Peyer's patch (tissue), 4 donors: ENCODE measurements at regions not wholly inside any gene's neighbourhood (a gene's known extent, or its start where the extent isn't known, plus 50 kb on each side); places are given as distances from the start of the nearest gene placed in this dataset.

ENCODE experiments used
- DNase-seq, 3 donors: peaks; one replicate each; pipeline ENCODE4 v3.0.0-alpha.2; 2017 to 2019
- H3K27ac ChIP-seq, 4 donors: fragments of 200-600 bp; sonication (generic); one replicate each; pipeline ENCODE4 v1.5.1; 2016 to 2019
- H3K27me3 ChIP-seq, 2 donors: fragments of 200-600 bp; sonication (generic); one replicate each; pipeline ENCODE4 v1.5.1; 2019
- H3K36me3 ChIP-seq, 3 donors: fragments of 200-600 bp; sonication (generic); one replicate each; pipeline ENCODE4 v1.5.1; 2016 to 2019
- H3K4me1 ChIP-seq, 4 donors: fragments of 200-600 bp; sonication (generic); one replicate each; pipeline ENCODE4 v1.5.1; 2016 to 2019
- H3K4me3 ChIP-seq, 4 donors: fragments of 200-600 bp; sonication (generic); 1 replicate in 3 of 4; 2 replicates in 1 of 4; pipeline ENCODE4 v1.5.1; 2016 to 2019; ENCODE audit warnings: mild to moderate bottlenecking in 1 of 4
- H3K9me3 ChIP-seq, 4 donors: fragments of 200-600 bp; sonication (generic); one replicate each; pipeline ENCODE4 v1.5.1; 2016 to 2019; ENCODE audit warnings: mild to moderate bottlenecking in 1 of 4
- POLR2A ChIP-seq, 2 donors: fragments of 450-650 bp; IDR thresholded peaks; one replicate each; pipeline ENCODE4 v1.5.1; 2017; ENCODE audit warnings: antibody characterized with exemption in 2 of 2, mild to moderate bottlenecking in 2 of 2, moderate library complexity in 2 of 2
- TF ChIP-seq, protein P1 (sequence below), 6 experiments: fragments of 450-650 bp in 4 of 6; fragments of 200-600 bp in 2 of 6; sonication (generic) in 1 of 6; IDR thresholded peaks; one replicate each; pipeline ENCODE4 v1.5.1; 2017 to 2019; ENCODE audit warnings: antibody characterized with exemption in 6 of 6, mild to moderate bottlenecking in 3 of 6, moderate library complexity in 1 of 6

GRCh38 chr2:103459283-103459682, 697.5 kb downstream of the TMEM182 start:
- no peaks in the 10 kb centered on the region for H3K36me3 ChIP-seq
- no peak for DNase-seq
- H3K27ac ChIP-seq, result no peak overlapping the region
- H3K27me3 ChIP-seq, result no peaks in the 10 kb centered on the region
- TF ChIP-seq, protein P1, sequence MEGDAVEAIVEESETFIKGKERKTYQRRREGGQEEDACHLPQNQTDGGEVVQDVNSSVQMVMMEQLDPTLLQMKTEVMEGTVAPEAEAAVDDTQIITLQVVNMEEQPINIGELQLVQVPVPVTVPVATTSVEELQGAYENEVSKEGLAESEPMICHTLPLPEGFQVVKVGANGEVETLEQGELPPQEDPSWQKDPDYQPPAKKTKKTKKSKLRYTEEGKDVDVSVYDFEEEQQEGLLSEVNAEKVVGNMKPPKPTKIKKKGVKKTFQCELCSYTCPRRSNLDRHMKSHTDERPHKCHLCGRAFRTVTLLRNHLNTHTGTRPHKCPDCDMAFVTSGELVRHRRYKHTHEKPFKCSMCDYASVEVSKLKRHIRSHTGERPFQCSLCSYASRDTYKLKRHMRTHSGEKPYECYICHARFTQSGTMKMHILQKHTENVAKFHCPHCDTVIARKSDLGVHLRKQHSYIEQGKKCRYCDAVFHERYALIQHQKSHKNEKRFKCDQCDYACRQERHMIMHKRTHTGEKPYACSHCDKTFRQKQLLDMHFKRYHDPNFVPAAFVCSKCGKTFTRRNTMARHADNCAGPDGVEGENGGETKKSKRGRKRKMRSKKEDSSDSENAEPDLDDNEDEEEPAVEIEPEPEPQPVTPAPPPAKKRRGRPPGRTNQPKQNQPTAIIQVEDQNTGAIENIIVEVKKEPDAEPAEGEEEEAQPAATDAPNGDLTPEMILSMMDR (IDR thresholded peaks at IDR 0.05), result no peak
- no peak for TF ChIP-seq POLR2A (IDR thresholded peaks at IDR 0.05)
- no peak overlapping the region for H3K4me3 ChIP-seq
- no peaks in the 10 kb centered on the region for H3K4me1 ChIP-seq
- no peaks in the 10 kb centered on the region for H3K9me3 ChIP-seq

DNA sequence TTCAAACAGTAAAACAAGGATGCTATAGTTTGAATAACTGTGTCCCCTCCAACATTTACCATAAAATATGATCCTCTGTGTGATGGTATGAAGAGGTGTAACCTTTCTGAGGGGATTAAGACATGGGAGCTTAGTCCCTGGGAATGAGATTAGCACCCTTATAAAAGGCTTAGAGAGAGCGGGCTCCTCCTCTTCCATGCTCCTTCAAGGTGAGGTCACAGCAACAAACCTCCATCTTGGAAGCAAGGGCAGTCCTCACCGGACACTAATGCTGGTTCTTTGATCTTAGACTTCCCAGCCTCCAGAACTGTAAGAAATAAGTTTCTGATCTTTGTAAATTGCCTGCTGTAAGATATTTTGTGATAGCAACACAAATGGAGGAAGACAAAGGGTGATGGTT, 700.3 kb downstream of the TMEM182 start:
- Histone ChIP-seq H3K4me3 (no peak overlapping the region), H3K9me3 (no peaks in the 10 kb centered on the region), H3K4me1 (no peaks in the 10 kb centered on the region), H3K27me3 (no peaks in the 10 kb centered on the region), H3K27ac (no peak overlapping the region), H3K36me3 (no peaks in the 10 kb centered on the region)
- no peak for DNase-seq
- TF ChIP-seq, protein P1 (IDR thresholded peaks at IDR 0.05), result no peak
- no peak for TF ChIP-seq POLR2A (IDR thresholded peaks at IDR 0.05)

GRCh38 chr2:103462712-103463111, 700.9 kb downstream of the TMEM182 start:
- no peak overlapping the region for H3K4me3 ChIP-seq

GRCh38 chr2:103464831-103465230, 703.0 kb downstream of the TMEM182 start:
- Histone ChIP-seq H3K27ac (no peak overlapping the region), H3K27me3 (no peaks in the 10 kb centered on the region), H3K4me1 (no peaks in the 10 kb centered on the region), H3K36me3 (no peaks in the 10 kb centered on the region), H3K4me3 (no peak overlapping the region), H3K9me3 (no peaks in the 10 kb centered on the region)
- no peak for TF ChIP-seq POLR2A (IDR thresholded peaks at IDR 0.05)
- TF ChIP-seq, protein P1 (IDR thresholded peaks at IDR 0.05), result no peak
- no peak for DNase-seq

More at GRCh38 chr2:103462712-103463111, 700.9 kb downstream of the TMEM182 start:
- Histone ChIP-seq H3K27me3 (no peaks in the 10 kb centered on the region), H3K27ac (no peak overlapping the region), H3K36me3 (no peaks in the 10 kb centered on the region), H3K4me1 (no peaks in the 10 kb centered on the region), H3K9me3 (no peaks in the 10 kb centered on the region)
- no peak for DNase-seq
- no peak for TF ChIP-seq POLR2A (IDR thresholded peaks at IDR 0.05)
- TF ChIP-seq, protein P1 (IDR thresholded peaks at IDR 0.05), result no peak

GRCh38 chr2:103469800-103470199, 708.0 kb downstream of the TMEM182 start:
- no peaks in the 10 kb centered on the region for H3K27me3 ChIP-seq
- TF ChIP-seq, protein P1 (IDR thresholded peaks at IDR 0.05), result no peak
- no peak for TF ChIP-seq POLR2A (IDR thresholded peaks at IDR 0.05)
- no peaks in the 10 kb centered on the region for H3K9me3 ChIP-seq

GRCh38 chr2:103484906-103485305, 723.1 kb downstream of the TMEM182 start:
- H3K4me1 ChIP-seq, result no peaks in the 10 kb centered on the region
- no peak overlapping the region for H3K27ac ChIP-seq
- H3K4me3 ChIP-seq, result no peak overlapping the region
- TF ChIP-seq, protein P1 (IDR thresholded peaks at IDR 0.05), result no peak
- TF ChIP-seq POLR2A (IDR thresholded peaks at IDR 0.05), result no peak
- H3K9me3 ChIP-seq, result no peaks in the 10 kb centered on the region
- no peak for DNase-seq
- no peaks in the 10 kb centered on the region for H3K36me3 ChIP-seq
- no peaks in the 10 kb centered on the region for H3K27me3 ChIP-seq

More at GRCh38 chr2:103469800-103470199, 708.0 kb downstream of the TMEM182 start:
- Histone ChIP-seq H3K4me1 (no peaks in the 10 kb centered on the region), H3K4me3 (no peak overlapping the region), H3K36me3 (no peaks in the 10 kb centered on the region), H3K27ac (no peak overlapping the region)
- DNase-seq, result no peak
